GM13977 (cell line): ENCODE measurements at regions not wholly inside any gene's neighbourhood (a gene's known extent, or its start where the extent isn't known, plus 50 kb on each side); places are given as distances from the start of the nearest gene placed in this dataset.

Experiments used
- DNase-seq: peaks from one replicate; pipeline ENCODE4 v3.0.0; 2012; ENCODE audit warnings: low spot score
- in situ Hi-C: fragments of 300-500 bp; cut with MboI; formaldehyde crosslinking; loops from one replicate; pipeline ENCODE4 v1.12.0; 2022; ENCODE audit warnings: low sequenced_read_pairs, low pct_unique_long_range_greater_than_20kb, mixed read lengths, inconsistent platforms; ENCODE audit not compliant: unreplicated experiment
- TF ChIP-seq, protein P1 (sequence below): IDR thresholded peaks from 2 replicates; pipeline ENCODE4 v1.5.1; 2012; ENCODE audit warnings: mild to moderate bottlenecking, control low read depth; ENCODE audit not compliant: insufficient read depth; ENCODE audit errors: extremely low read depth, missing control alignments

DNA sequence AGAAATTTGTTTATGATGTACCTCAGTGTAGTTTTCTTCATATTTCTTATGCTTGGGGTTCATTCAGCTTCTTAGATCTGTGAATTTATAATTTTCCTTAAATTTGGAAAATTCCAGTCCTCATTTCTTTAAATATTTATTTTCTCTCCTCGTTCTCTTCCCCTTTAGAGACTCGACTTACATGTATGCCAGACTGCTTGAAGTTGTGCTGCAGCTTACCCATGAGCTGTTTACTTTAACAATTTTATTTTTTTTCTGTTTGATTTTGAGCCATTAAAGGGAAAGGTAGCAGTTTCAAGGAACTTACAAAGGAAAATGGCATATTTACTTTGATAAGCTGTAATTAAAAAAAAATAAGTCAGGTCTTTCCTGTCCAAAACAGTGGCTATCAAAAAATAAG, 123.0 kb upstream of the ZNF32 start:
- in situ Hi-C loops, result no loop called here
- TF ChIP-seq, protein P1, sequence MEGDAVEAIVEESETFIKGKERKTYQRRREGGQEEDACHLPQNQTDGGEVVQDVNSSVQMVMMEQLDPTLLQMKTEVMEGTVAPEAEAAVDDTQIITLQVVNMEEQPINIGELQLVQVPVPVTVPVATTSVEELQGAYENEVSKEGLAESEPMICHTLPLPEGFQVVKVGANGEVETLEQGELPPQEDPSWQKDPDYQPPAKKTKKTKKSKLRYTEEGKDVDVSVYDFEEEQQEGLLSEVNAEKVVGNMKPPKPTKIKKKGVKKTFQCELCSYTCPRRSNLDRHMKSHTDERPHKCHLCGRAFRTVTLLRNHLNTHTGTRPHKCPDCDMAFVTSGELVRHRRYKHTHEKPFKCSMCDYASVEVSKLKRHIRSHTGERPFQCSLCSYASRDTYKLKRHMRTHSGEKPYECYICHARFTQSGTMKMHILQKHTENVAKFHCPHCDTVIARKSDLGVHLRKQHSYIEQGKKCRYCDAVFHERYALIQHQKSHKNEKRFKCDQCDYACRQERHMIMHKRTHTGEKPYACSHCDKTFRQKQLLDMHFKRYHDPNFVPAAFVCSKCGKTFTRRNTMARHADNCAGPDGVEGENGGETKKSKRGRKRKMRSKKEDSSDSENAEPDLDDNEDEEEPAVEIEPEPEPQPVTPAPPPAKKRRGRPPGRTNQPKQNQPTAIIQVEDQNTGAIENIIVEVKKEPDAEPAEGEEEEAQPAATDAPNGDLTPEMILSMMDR, result no peak
- DNase-seq, result no peak

DNA sequence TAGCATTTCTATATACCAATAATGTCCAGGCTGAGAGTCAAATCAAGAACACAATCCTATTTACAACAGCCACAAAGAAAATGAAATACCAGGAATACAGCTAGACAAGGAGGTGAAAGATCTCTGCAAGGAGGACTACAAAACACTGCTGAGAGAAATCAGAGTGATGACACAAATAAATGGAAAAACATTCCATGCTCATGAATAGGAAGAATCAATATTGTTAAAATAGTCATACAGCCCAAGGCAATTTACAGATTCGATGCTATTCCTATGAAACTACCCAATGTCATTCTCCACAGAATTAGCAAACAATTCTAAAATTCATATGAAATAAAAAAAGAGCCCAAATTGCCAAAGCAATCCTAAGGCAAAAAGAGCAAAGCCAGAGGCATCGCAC, 116.8 kb upstream of the ZNF32 start:
- in situ Hi-C loops, result no loop called here
- TF ChIP-seq, protein P1, result no peak
- no peak for DNase-seq

DNA sequence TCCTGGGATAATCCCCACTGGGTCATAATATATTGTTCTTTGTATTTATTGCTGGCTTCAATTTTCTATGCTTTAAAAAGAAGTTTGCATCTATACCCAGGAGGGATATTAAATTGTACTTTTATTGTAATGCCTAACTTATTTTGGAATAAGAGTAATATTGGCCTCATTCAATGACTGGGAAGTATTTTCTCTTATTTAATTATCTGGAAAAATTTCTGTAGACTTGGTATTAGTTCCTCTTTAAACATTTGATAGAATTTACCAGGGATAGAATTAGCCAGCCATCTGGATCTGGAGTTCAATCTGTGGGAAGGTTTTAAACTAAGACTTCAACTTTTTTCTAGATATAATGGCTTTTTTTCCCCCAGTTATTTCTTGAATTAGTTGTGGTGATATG, 115.2 kb upstream of the ZNF32 start:
- in situ Hi-C loops, result no loop called here
- no peak for DNase-seq
- TF ChIP-seq, protein P1, result no peak

DNA sequence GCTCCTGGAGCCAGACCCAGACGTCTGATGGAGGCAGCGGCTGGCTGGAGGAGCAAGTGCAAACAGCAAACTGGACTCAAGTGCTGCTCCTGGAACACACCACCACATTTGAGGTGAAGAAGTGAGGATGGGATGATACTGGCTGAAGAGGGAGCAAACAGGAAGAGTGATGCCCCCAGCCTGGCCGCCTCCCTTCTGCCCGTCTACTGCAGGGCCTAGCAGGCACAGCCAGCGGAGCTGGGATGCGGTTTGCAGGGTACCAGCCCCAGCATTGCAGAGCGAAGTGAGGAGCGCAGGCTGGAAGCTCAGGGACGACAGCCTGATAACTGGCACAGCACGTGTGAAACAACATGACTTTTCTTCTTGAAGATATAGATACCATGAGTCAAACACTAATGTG, 111.8 kb upstream of the ZNF32 start:
- no peak for DNase-seq
- TF ChIP-seq, protein P1, result no peak
- in situ Hi-C loops, result no loop called here

DNA sequence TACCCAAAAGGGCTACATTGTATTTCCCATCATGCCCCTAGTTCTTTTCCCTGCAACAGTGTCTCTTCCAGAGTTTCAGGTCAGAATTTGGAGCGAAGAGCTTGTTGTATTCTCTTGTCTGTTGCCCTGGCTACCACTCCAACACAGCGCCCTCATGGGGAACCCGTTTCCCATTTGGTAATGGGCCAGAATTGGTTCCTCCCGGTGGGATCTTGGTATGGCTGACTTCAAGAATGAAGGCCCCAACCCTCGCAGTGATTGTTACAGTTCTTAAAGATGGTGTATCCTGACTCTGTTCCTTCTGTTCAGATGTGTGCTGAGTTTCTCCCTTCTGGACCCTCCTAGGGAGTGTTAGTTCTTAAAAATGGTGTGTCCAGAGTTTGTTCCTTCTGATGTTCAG, 110.5 kb upstream of the ZNF32 start:
- in situ Hi-C loops, result no loop called here
- no peak for DNase-seq
- TF ChIP-seq, protein P1, result no peak

DNA sequence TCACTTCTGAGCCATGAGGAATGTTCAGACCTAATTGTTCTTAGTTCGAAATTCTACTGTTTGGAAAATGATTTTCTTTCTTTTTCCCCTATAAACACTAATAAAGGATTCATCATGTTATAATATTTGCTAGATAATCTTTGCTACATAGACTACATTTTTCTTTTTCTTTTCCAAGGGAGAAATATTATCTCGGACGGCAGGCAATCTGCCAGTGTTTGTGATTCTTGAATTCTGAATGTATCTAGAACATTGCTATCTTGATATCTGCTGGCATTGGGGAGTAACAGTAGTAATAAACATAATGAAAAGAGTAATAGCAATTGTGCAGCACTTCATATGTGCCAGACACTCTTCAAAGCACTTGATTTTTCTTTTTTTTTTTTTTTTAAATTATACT, 107.7 kb upstream of the ZNF32 start:
- TF ChIP-seq, protein P1, result no peak
- no peak for DNase-seq
- in situ Hi-C loops, result no loop called here

DNA sequence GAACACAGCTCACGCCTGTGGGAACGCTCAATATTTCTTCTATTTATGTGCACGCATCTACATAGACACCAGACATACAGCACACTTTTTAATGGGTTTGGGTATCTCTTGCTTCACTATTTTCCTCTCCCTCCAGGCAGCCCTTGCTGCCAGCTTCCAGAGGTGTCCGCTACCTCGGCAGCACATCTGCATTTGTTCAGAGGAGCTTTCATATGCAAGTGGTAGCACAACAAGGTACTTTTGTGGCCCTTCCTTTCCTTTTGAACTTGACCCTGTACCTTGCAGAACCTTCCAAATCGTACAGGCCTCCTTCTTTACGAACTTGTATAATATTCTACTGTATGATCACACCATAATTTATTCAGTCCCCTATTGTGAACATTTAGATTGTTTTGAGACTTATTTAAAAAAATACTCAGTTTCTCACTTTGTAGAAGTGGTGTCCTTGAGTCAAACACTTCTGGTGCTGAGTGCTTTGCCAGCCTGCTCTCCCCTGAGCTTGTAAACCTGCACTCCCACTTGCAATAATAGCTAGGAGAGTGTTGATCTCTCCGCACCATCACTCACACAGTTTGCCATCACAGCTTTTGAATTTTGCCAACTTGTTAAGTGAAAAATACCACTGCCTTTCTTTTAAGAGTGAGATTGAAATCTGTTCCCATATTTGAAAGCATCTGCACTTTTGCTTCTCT, 106.0 kb upstream of the ZNF32 start:
- TF ChIP-seq, protein P1, result no peak
- DNase-seq, result no peak
- in situ Hi-C loops, result no loop called here
